ENCODE measurements at regions not wholly inside any gene's neighbourhood (a gene's known extent, or its start where the extent isn't known, plus 50 kb on each side); places are given as distances from the start of the nearest gene placed in this dataset.
"Not testable (repeated sequence)": the region's sequence is repeated elsewhere in the genome, so short reads cannot be mapped to it uniquely, and the experiment has no call there.

GRCh38 chr5:99453196-99453595, 524.4 kb upstream of the CHD1 start:
- Histone ChIP-seq H3K9me3 (ENCODE audit: control insufficient read depth, insufficient read depth, low read length) (no peaks in the 10 kb centered on the region), H3K4me3 (ENCODE audit: low read depth, low read length) (no peak overlapping the region), H3K9ac (ENCODE audit: low read depth, low read length) (no peak overlapping the region), H3K27ac (ENCODE audit: low read depth, low read length) (no peak overlapping the region), H3K36me3 (ENCODE audit: control insufficient read depth, insufficient read depth, low read length) (no peaks in the 10 kb centered on the region), H3K27me3 (ENCODE audit: control insufficient read depth, insufficient read depth, low read length) (no peaks in the 10 kb centered on the region), H3K4me1 (ENCODE audit: control insufficient read depth, insufficient read depth, low read length) (no peaks in the 10 kb centered on the region)

GRCh38 chr5:99449786-99450185, 521.0 kb upstream of the CHD1 start:
- peaks cover 5% of the 10 kb centered on the region; the same call in 1 of the 2 replicates for H3K4me1 ChIP-seq (ENCODE audit: control insufficient read depth, insufficient read depth, low read length)
- no peaks in the 10 kb centered on the region for H3K9me3 ChIP-seq (ENCODE audit: control insufficient read depth, insufficient read depth, low read length)
- H3K4me3 ChIP-seq (ENCODE audit: low read depth, low read length) = no peak overlapping the region
- H3K36me3 ChIP-seq (ENCODE audit: control insufficient read depth, insufficient read depth, low read length) = no peaks in the 10 kb centered on the region
- H3K9ac ChIP-seq (ENCODE audit: low read depth, low read length) = no peak overlapping the region
- H3K27me3 ChIP-seq (ENCODE audit: control insufficient read depth, insufficient read depth, low read length) = no peaks in the 10 kb centered on the region
- H3K27ac ChIP-seq (ENCODE audit: low read depth, low read length) = no peak overlapping the region

- no peak overlapping the region for H3K4me3 ChIP-seq (ENCODE audit: low read depth, low read length)
- H3K27me3 ChIP-seq (ENCODE audit: control insufficient read depth, insufficient read depth, low read length) = no peaks in the 10 kb centered on the region
- H3K9ac ChIP-seq (ENCODE audit: low read depth, low read length) = no peak overlapping the region
- H3K36me3 ChIP-seq (ENCODE audit: control insufficient read depth, insufficient read depth, low read length) = no peaks in the 10 kb centered on the region
- H3K4me1 ChIP-seq (ENCODE audit: control insufficient read depth, insufficient read depth, low read length) = peaks cover 5% of the 10 kb centered on the region; the same call in 1 of the 2 replicates
- H3K9me3 ChIP-seq (ENCODE audit: control insufficient read depth, insufficient read depth, low read length) = no peaks in the 10 kb centered on the region
- no peak overlapping the region for H3K27ac ChIP-seq (ENCODE audit: low read depth, low read length)
Measured at GRCh38 chr5:99445805-99446204, 517.0 kb upstream of the CHD1 start.

DNA sequence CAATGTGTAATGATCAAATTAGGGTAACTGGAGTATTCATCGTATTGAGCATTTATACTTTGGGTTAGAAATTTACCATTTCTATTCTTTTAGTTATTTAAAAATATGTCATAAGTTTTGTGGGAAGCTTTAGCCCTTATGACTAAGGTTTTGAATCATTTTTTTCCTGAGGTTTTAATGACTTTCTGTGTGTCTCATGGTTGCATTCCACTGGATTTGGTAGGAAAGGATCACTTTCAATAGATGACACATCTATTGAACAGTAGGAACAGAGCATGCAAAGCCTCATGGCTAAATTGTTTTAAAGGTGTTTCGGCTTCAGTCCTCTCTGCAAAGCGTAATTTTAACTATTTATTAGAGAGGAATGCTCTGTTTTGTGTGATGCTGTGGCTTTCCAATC, 512.4 kb upstream of the CHD1 start:
- H3K4me3 ChIP-seq (ENCODE audit: low read depth, low read length) = no peak overlapping the region
- no peaks in the 10 kb centered on the region for H3K9me3 ChIP-seq (ENCODE audit: control insufficient read depth, insufficient read depth, low read length)
- H3K36me3 ChIP-seq (ENCODE audit: control insufficient read depth, insufficient read depth, low read length) = no peaks in the 10 kb centered on the region
- H3K4me1 ChIP-seq (ENCODE audit: control insufficient read depth, insufficient read depth, low read length) = peaks cover 5% of the 10 kb centered on the region; the same call in 1 of the 2 replicates
- H3K27me3 ChIP-seq (ENCODE audit: control insufficient read depth, insufficient read depth, low read length) = no peaks in the 10 kb centered on the region
- no peak overlapping the region for H3K9ac ChIP-seq (ENCODE audit: low read depth, low read length)
- H3K27ac ChIP-seq (ENCODE audit: low read depth, low read length) = no peak overlapping the region

- Histone ChIP-seq H3K9ac (ENCODE audit: low read depth, low read length) (no peak overlapping the region), H3K36me3 (ENCODE audit: control insufficient read depth, insufficient read depth, low read length) (no peaks in the 10 kb centered on the region), H3K9me3 (ENCODE audit: control insufficient read depth, insufficient read depth, low read length) (no peaks in the 10 kb centered on the region), H3K4me1 (ENCODE audit: control insufficient read depth, insufficient read depth, low read length) (no peaks in the 10 kb centered on the region), H3K27ac (ENCODE audit: low read depth, low read length) (no peak overlapping the region), H3K4me3 (ENCODE audit: low read depth, low read length) (no peak overlapping the region), H3K27me3 (ENCODE audit: control insufficient read depth, insufficient read depth, low read length) (no peaks in the 10 kb centered on the region)
Measured at GRCh38 chr5:99438619-99439018, 509.8 kb upstream of the CHD1 start.

DNA sequence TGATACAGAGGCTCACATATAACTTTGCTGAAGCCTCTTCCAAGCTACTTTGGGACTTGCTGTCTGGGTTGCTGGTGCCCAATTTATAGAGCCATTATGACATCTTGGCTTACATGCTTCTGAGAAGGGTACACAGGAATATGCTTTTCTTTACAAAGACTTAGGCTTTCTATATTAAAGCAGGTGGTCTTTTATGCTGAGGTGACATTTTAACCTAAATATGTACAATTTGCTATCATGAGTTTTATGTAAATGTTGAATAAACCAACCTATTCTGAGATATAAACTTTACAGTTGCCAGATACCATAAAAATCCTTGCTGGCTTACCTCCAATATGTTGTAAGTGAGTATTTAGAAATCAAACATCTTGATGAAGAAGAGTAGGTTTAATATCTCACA, 509.2 kb upstream of the CHD1 start:
- Histone ChIP-seq H3K9me3 (ENCODE audit: control insufficient read depth, insufficient read depth, low read length) (no peaks in the 10 kb centered on the region), H3K27ac (ENCODE audit: low read depth, low read length) (no peak overlapping the region), H3K4me3 (ENCODE audit: low read depth, low read length) (no peak overlapping the region), H3K9ac (ENCODE audit: low read depth, low read length) (no peak overlapping the region), H3K27me3 (ENCODE audit: control insufficient read depth, insufficient read depth, low read length) (no peaks in the 10 kb centered on the region), H3K4me1 (ENCODE audit: control insufficient read depth, insufficient read depth, low read length) (no peaks in the 10 kb centered on the region), H3K36me3 (ENCODE audit: control insufficient read depth, insufficient read depth, low read length) (no peaks in the 10 kb centered on the region)

DNA sequence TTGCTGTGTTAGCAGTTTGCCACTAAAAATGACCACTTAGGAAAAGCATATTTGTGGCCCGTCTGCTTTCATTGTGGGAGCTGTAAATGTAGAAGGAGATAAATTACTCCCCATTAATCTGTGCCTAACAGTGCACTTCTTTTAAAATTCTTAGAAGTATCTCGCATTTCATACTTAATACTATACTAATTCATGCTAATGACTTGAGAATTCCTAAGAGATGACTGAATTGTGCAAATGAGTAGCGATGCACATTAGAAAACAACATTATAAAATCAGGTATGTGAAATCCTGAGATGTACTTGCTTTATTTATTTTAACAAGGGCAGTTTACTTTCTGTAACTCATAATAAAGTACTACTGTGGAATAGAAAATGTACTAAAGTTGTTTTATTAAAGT, 494.6 kb upstream of the CHD1 start:
- not testable (repeated sequence) for H3K27ac ChIP-seq (ENCODE audit: low read depth, low read length); H3K9me3 ChIP-seq (ENCODE audit: control insufficient read depth, insufficient read depth, low read length); H3K9ac ChIP-seq (ENCODE audit: low read depth, low read length); H3K4me1 ChIP-seq (ENCODE audit: control insufficient read depth, insufficient read depth, low read length); H3K36me3 ChIP-seq (ENCODE audit: control insufficient read depth, insufficient read depth, low read length); H3K4me3 ChIP-seq (ENCODE audit: low read depth, low read length); H3K27me3 ChIP-seq (ENCODE audit: control insufficient read depth, insufficient read depth, low read length)

DNA sequence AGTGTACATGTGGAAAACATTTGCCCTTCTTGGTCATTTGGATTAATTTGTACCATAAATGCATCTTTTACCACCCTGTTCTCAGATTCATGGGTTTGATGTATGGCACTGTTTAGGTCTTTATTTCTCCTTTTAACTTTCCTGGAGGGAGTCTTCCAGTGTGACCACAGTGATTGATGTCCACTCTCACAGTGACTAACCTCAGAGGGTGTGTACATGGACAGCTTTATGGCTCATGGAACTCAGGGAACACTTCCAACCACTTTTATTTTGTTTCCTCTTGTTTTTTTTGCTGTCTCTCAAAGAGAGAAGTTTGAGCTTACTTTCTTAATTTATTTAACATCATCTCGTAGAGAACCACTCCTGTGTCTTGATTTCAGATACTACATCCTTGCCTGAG, 489.8 kb upstream of the CHD1 start:
- not testable (repeated sequence) for H3K27ac ChIP-seq (ENCODE audit: low read depth, low read length)

DNA sequence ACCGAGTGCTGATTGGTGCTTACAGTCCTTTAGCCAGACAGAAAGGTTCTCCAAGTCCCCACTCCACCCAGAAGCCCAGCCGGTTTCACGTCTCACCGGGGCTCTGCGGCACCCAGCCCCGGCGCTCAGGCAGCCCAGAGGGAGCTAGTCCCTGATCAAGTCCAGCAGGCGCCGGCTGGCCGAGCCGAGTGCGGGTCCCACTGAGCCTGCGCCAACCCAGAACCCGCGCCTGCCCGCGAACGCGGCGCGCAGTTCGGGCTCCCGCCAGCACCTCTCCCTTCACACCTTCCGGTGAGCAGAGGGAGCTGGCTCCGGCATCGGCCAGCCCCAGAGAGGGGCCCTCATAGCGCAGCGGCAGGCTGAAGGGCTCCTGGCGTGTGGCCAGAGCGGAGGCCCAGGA, 481.6 kb upstream of the CHD1 start:
- not testable (repeated sequence) for H3K27me3 ChIP-seq (ENCODE audit: control insufficient read depth, insufficient read depth, low read length); H3K36me3 ChIP-seq (ENCODE audit: control insufficient read depth, insufficient read depth, low read length); H3K9me3 ChIP-seq (ENCODE audit: control insufficient read depth, insufficient read depth, low read length); H3K27ac ChIP-seq (ENCODE audit: low read depth, low read length); H3K4me3 ChIP-seq (ENCODE audit: low read depth, low read length); H3K9ac ChIP-seq (ENCODE audit: low read depth, low read length); H3K4me1 ChIP-seq (ENCODE audit: control insufficient read depth, insufficient read depth, low read length)

More for the DNA sequence above, 489.8 kb upstream of the CHD1 start:
- not testable (repeated sequence) for H3K9me3 ChIP-seq (ENCODE audit: control insufficient read depth, insufficient read depth, low read length); H3K9ac ChIP-seq (ENCODE audit: low read depth, low read length); H3K36me3 ChIP-seq (ENCODE audit: control insufficient read depth, insufficient read depth, low read length); H3K4me3 ChIP-seq (ENCODE audit: low read depth, low read length); H3K4me1 ChIP-seq (ENCODE audit: control insufficient read depth, insufficient read depth, low read length); H3K27me3 ChIP-seq (ENCODE audit: control insufficient read depth, insufficient read depth, low read length)

GRCh38 chr5:99404764-99405302, 476.0 kb upstream of the CHD1 start:
- not testable (repeated sequence) for H3K4me3 ChIP-seq (ENCODE audit: low read depth, low read length); H3K27me3 ChIP-seq (ENCODE audit: control insufficient read depth, insufficient read depth, low read length)

DNA sequence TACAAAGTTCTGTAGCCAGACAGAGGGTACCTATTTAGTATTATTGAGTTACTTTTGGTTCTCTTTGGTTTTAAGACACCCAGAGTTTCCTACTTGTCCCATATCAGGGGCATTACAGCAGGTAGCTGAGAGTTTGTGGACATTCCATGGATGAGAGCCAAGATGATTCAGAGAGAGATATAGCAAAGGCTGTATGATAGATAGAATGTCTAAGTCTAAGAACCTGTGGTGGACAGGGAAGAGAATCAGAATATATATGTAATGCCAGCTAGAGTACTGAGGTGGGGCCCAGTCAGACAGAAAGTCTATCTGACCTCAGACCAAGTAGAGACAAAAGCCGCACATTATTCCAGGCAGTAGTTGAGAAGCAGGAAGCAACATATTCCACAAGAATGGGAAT, 471.8 kb upstream of the CHD1 start:
- H3K27me3 ChIP-seq (ENCODE audit: control insufficient read depth, insufficient read depth, low read length); H3K36me3 ChIP-seq (ENCODE audit: control insufficient read depth, insufficient read depth, low read length); H3K27ac ChIP-seq (ENCODE audit: low read depth, low read length); H3K4me1 ChIP-seq (ENCODE audit: control insufficient read depth, insufficient read depth, low read length); H3K9ac ChIP-seq (ENCODE audit: low read depth, low read length); H3K4me3 ChIP-seq (ENCODE audit: low read depth, low read length); H3K9me3 ChIP-seq (ENCODE audit: control insufficient read depth, insufficient read depth, low read length): not testable (repeated sequence)

More at GRCh38 chr5:99404764-99405302, 476.0 kb upstream of the CHD1 start:
- H3K27ac ChIP-seq (ENCODE audit: low read depth, low read length); H3K9me3 ChIP-seq (ENCODE audit: control insufficient read depth, insufficient read depth, low read length); H3K9ac ChIP-seq (ENCODE audit: low read depth, low read length); H3K4me1 ChIP-seq (ENCODE audit: control insufficient read depth, insufficient read depth, low read length); H3K36me3 ChIP-seq (ENCODE audit: control insufficient read depth, insufficient read depth, low read length): not testable (repeated sequence)

DNA sequence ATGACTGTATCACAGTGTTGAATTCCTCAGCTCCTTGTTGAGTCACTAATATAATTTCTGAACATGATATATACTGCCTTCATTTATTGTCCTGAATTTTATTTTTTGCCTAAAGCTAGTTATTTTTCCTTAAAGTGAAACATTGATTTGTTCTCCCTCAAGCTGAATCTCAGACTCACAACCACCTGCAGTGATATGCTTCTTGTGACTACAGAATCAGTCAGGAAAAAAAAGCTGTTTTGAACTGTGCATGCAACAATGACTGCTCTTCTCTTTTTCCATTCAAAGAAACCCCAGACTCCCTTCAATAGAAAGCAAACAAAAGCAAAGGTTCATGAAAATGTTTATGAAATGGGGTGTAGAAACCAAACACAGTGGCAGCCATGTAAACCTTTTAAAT, 470.2 kb upstream of the CHD1 start:
- Histone ChIP-seq H3K36me3 (ENCODE audit: control insufficient read depth, insufficient read depth, low read length) (no peaks in the 10 kb centered on the region), H3K27ac (ENCODE audit: low read depth, low read length) (no peak overlapping the region), H3K4me1 (ENCODE audit: control insufficient read depth, insufficient read depth, low read length) (no peaks in the 10 kb centered on the region), H3K9ac (ENCODE audit: low read depth, low read length) (no peak overlapping the region), H3K4me3 (ENCODE audit: low read depth, low read length) (no peak overlapping the region), H3K9me3 (ENCODE audit: control insufficient read depth, insufficient read depth, low read length) (no peaks in the 10 kb centered on the region), H3K27me3 (ENCODE audit: control insufficient read depth, insufficient read depth, low read length) (no peaks in the 10 kb centered on the region)

Data from HUES48 (cell line).